Hindlimb muscle (tissue), 1 donor: ENCODE measurements at regions not wholly inside any gene's neighbourhood (a gene's known extent, or its start where the extent isn't known, plus 50 kb on each side); places are given as distances from the start of the nearest gene placed in this dataset.
"Not testable (repeated sequence)": the region's sequence is repeated elsewhere in the genome, so short reads cannot be mapped to it uniquely, and the experiment has no call there.

Experiments used
- DNase-seq: peaks from one replicate; pipeline ENCODE4 v3.0.0-alpha.2; 2013

- DNase-seq = no peak
These were observed 501.7 kb downstream of the STK39 start for GRCh38 chr2:167745667-167746066.

GRCh38 chr2:167739921-167740320 lies 507.5 kb downstream of the STK39 start:
- DNase-seq = not testable (repeated sequence)

GRCh38 chr2:167733747-167734146 lies 513.6 kb downstream of the STK39 start:
- no peak for DNase-seq

- no peak for DNase-seq
These were observed 515.1 kb downstream of the STK39 start for GRCh38 chr2:167732326-167732725.

- no peak for DNase-seq
These were observed 517.5 kb downstream of the STK39 start for GRCh38 chr2:167729911-167730310.

DNA sequence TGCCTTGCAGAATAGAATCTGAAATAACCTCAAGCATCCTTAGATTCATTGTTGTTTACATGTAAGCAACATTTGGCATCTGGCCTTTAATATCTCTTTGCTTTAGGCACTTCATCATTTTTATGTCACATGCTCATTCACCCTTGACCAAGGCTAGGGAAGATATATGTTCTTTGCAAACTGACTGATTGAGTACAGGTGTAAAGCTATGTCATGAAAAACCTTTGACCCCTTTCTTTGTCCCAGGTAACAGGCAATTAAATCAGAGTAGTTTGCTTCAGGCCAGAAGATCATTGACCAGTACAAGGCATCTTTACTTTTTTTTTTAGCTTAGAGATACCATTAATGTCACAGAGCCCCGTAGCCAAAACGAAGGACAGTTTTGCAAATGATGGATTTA lies 520.6 kb downstream of the STK39 start:
- no peak for DNase-seq

GRCh38 chr2:167721593-167721992 lies 525.8 kb downstream of the STK39 start:
- no peak for DNase-seq

- DNase-seq = no peak
These were observed 528.0 kb downstream of the STK39 start for GRCh38 chr2:167719410-167719809.

DNA sequence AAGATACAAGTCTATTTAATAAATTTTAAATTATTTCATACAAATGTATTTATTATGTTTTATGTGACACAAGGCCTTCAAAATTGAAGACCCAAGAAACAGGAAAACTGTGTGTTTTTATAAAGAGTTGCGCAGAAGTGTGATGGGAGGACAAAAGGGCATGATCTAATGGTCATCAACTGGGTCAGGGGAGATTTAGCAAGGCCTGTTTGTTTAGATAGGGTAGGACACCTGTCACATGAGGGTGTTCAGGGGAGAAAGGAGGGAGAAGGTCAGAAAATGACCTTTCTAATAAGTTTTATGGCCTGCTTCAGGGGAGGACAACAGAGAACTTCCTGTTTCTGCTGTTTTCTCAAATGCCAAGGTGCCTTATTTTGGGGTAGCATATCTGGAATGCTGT lies 528.8 kb downstream of the STK39 start:
- no peak for DNase-seq

GRCh38 chr2:167715932-167716331 lies 531.5 kb downstream of the STK39 start:
- DNase-seq = no peak

- not testable (repeated sequence) for DNase-seq
These were observed 531.9 kb downstream of the STK39 start for GRCh38 chr2:167715498-167715897.

DNA sequence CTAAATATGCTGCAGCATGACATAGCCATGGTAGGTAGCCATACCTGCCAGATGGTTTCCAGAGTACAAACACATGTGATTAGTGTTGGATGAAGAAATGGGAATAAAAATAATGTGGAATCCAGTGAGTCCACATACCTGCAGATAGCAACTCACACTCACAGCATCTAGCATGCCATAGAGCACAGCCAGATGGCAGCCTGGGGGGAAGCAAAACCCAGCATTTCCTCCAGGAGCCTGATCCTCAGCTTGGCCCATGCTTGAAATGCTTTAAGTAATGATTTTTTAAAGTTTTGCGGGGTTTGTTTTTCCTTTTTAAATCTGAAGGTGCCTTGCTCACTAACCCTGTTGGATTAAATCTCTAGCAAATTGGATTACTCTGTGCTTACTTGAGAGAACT lies 535.1 kb downstream of the STK39 start:
- no peak for DNase-seq

- no peak for DNase-seq
These were observed 538.4 kb downstream of the STK39 start for GRCh38 chr2:167708998-167709397.

- DNase-seq = no peak
These were observed 540.6 kb downstream of the STK39 start for GRCh38 chr2:167706800-167707199.

DNA sequence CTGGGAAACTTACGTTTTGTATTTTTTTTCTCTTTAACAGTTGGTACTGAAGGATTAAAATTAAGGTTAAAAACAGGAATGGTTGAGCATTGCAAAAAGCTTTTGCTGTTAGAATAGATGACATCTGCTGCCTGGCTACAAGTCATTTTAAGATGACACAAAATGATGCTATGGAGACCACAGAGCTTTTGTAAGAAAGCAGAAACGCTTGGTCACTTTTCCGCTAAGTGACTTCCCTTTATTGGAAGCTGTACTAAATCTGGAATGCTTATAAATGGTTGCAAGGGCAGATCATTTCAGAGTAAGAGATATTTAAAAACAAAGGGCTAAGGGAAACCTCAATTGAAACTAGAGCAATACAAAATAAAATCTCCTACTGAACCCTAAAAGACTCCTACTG lies 544.0 kb downstream of the STK39 start:
- DNase-seq = no peak

- no peak for DNase-seq
These were observed 545.2 kb downstream of the STK39 start for GRCh38 chr2:167702227-167702626.

DNA sequence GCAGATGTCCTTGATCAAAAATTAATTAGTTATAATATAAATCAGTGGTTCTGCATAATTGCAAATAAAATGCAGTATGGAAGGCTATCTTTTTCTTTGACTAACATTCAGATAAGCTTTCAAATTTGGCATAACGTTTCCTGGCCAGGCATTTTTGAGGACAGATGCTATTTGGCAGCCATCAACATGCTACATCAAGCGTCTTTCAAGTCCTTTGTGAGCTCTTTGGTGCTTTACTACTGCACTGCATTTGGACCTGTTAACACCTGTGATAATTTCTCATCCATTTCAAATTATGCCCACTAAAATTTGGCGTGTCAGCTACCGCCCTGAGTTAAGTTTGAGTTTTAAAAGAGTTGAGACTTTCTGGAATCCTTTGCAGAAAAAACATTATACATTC lies 545.7 kb downstream of the STK39 start:
- no peak for DNase-seq

DNA sequence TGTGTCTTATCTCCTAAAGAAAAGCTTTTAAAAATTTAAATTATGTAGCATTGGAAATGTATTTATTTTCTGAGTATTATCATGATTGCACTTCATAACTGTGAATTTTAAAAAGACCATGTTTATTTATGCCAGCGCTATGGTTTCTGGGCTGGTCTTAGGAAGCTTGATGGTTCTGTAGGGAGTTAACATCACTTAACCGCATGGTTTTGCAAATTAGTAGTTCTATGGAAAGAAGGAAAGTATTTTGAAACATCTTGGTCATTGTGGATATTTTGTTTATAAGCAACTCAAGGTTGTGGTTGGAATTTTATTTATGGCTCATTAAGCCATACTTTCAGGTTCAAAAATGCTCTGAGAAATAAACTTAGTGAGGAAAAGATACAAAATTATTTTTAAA lies 549.4 kb downstream of the STK39 start:
- DNase-seq = no peak

DNA sequence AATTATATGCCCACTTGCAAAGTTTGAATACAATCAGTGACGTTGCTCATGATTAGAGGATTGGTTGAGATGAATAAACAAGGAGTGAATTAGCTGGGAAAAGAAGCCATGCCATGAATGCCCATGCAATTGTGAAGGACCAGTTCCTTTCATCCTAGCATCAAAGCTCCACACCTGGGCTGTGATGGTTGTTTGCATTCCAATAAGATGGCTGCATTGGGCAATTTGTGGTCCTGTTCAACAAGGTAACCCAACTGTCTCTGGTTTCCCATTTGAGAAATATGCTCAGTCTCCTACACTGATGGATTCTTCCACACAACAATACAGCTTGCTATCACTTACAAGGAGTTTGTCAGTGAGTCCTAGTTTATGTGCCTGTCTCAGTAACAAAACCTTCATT lies 550.2 kb downstream of the STK39 start:
- no peak for DNase-seq

GRCh38 chr2:167692936-167693335 lies 554.5 kb downstream of the STK39 start:
- no peak for DNase-seq

DNA sequence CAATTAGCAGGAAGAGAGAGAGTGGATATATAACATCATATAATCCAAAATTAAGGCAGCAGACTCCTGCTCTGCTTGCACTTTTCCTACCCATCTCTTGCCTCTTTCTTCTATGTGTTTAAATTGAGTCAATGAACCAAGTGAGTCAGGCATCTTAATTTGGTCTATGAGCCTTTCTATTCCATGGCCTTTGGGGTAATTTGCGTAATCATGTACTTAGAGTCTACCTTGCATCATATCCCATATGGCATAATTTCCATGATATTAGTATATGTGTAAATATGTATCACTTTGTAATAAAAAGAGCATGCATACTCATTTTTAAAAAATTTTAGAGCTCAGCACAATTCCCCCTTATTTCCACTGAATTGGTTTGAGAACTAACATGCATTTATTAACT lies 555.2 kb downstream of the STK39 start:
- no peak for DNase-seq

DNA sequence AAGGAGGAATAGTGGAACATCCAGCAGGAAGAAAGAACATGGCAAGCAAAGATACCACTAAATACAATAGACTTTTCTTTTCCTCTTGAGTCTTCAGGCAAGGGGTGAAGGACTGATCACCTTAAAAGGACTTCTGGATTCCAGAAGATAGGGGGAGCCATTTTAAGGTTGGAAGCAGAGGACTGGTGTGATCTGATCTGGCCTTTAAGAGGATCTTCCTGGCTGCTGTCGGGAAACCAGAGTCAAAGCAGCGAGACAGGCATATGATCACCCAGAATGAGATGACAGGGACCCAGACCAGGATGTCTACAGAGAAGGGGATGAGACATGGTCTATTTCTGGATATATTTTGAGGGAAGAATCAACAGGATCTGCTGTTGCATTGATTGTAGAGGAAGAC lies 558.0 kb downstream of the STK39 start:
- no peak for DNase-seq

- DNase-seq = no peak
These were observed 560.7 kb downstream of the STK39 start for GRCh38 chr2:167686691-167687090.

- DNase-seq = peak; percentile 26
These were observed 566.0 kb downstream of the STK39 start for GRCh38 chr2:167681234-167682015.

- DNase-seq = no peak
These were observed 569.2 kb downstream of the STK39 start for GRCh38 chr2:167678158-167678557.
